Erythroblast (primary cell): ENCODE measurements at regions not wholly inside any gene's neighbourhood (a gene's known extent, or its start where the extent isn't known, plus 50 kb on each side); places are given as distances from the start of the nearest gene placed in this dataset.

Source experiments
- GATA1 ChIP-seq: IDR thresholded peaks from 2 replicates; pipeline ENCODE4 v1.6.1; 2011; ENCODE audit warnings: low read depth, mild to moderate bottlenecking, control low read depth, low read length, moderate library complexity
- POLR2A ChIP-seq: IDR thresholded peaks from 2 replicates; pipeline ENCODE4 v1.6.1; 2011; ENCODE audit warnings: mild to moderate bottlenecking, low read length

DNA sequence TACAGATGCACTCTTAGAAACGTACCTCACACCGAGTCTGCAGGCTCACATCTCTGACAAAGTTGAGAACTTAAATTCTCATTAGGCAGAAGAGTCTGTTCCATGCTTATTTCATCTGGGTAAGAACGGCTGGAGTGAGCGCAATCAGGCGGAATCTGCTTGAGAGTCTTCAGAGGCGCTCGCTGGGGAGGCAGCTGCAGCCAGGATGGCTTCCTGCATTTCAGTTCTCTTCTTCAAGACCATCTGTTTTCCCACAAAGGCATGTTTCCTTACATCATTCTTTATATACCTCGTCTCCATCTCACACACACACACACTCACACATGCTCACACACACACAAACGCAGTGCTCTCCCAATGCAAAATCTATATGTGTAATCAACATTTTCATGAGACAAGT, 497.1 kb downstream of the AJAP1 start:
- no peak for TF ChIP-seq POLR2A
- TF ChIP-seq GATA1 = no peak
